IMR-90 (cell line): ENCODE measurements at regions not wholly inside any gene's neighbourhood (a gene's known extent, or its start where the extent isn't known, plus 50 kb on each side); places are given as distances from the start of the nearest gene placed in this dataset.

Experiments used
- ATAC-seq: fragments of 200-7000 bp; cut with Tn5 transposase; 2 replicates; pipeline ENCODE4 v1.9.1; 2020; ENCODE audit warnings: low read depth, mild to moderate bottlenecking, moderate library complexity
- BruUV-seq: library from RNA; stranded (reverse); fragments of 400-500 nt; replicated peaks from 2 replicates; lab custom pipeline; 2021; lab: Mats Ljungman, UMichigan
- CTCF ChIA-PET: fragments of 300-600 bp; formaldehyde crosslinking; extraction: SDS; loops from one replicate; lab custom pipeline; 2021; ENCODE audit warnings: antibody characterized with exemption; lab: Yijun Ruan, JAX
- POLR2A ChIA-PET: fragments of 300-600 bp; sonication (Branson Sonifier 250); formaldehyde crosslinking; loops from one replicate; lab custom pipeline; 2022; ENCODE audit warnings: antibody characterized with exemption; ENCODE audit not compliant: unreplicated experiment; lab: Charles Lee
- DNase-seq: peaks from one replicate; pipeline ENCODE4 v3.0.0; 2013
- H2AFZ ChIP-seq: replicated peaks from 2 replicates; pipeline ENCODE3; 2013; ENCODE audit warnings: low read length, mild to moderate bottlenecking; ENCODE audit not compliant: poor library complexity
- H2AK5ac ChIP-seq: 2 replicates; pipeline ENCODE4 v1.6.1; 2013; ENCODE audit warnings: low read depth, low read length, inconsistent platforms
- H2AK9ac ChIP-seq: replicated peaks from 2 replicates; pipeline ENCODE3; 2013; ENCODE audit warnings: mild to moderate bottlenecking, low read depth, low read length, moderate library complexity; ENCODE audit not compliant: poor library complexity
- H2BK120ac ChIP-seq: 2 replicates; pipeline ENCODE4 v1.6.1; 2013; ENCODE audit warnings: low read depth, low read length, inconsistent platforms
- H2BK15ac ChIP-seq: 3 replicates; pipeline ENCODE4 v1.6.1; 2013; ENCODE audit warnings: low read depth, low read length, inconsistent platforms
- H2BK20ac ChIP-seq: 2 replicates; pipeline ENCODE4 v1.6.1; 2013; ENCODE audit warnings: low read depth, mild to moderate bottlenecking, inconsistent platforms, low read length, moderate library complexity
- H2BK5ac ChIP-seq: 2 replicates; pipeline ENCODE4 v1.6.1; 2013; ENCODE audit warnings: mild to moderate bottlenecking, low read depth, low read length, inconsistent platforms; ENCODE audit not compliant: poor library complexity, severe bottlenecking
- H3K14ac ChIP-seq: replicated peaks from 2 replicates; pipeline ENCODE4 v1.6.1; 2013; ENCODE audit warnings: low read depth, low read length, inconsistent platforms
- H3K18ac ChIP-seq: 2 replicates; pipeline ENCODE4 v1.6.1; 2013; ENCODE audit warnings: low read depth, low read length, control low read depth
- H3K23ac ChIP-seq: 2 replicates; pipeline ENCODE4 v1.6.1; 2013; ENCODE audit warnings: low read depth, low read length, inconsistent platforms
- H3K27ac ChIP-seq: 2 replicates; pipeline ENCODE4 v1.5.1; 2013; ENCODE audit warnings: mild to moderate bottlenecking, control low read depth, low read length; ENCODE audit not compliant: insufficient read depth
- H3K27me3 ChIP-seq: 2 replicates; pipeline ENCODE4 v1.6.1; 2013; ENCODE audit warnings: low read length; ENCODE audit not compliant: control insufficient read depth, insufficient read depth
- H3K36me3 ChIP-seq: 2 replicates; pipeline ENCODE4 v1.6.1; 2013; ENCODE audit warnings: low read length, mixed read lengths; ENCODE audit not compliant: control insufficient read depth, insufficient read depth
- H3K4ac ChIP-seq: 2 replicates; pipeline ENCODE4 v1.6.1; 2013; ENCODE audit warnings: low read depth, low read length, inconsistent platforms
- H3K4me1 ChIP-seq: 2 replicates; pipeline ENCODE4 v1.6.1; 2013; ENCODE audit warnings: low read length, mixed read lengths; ENCODE audit not compliant: control insufficient read depth, insufficient read depth
- H3K4me2 ChIP-seq: 2 replicates; pipeline ENCODE4 v1.6.1; 2013; ENCODE audit warnings: low read depth, mild to moderate bottlenecking, control low read depth, low read length, moderate library complexity
- H3K4me3 ChIP-seq: 2 replicates; pipeline ENCODE4 v1.5.1; 2013; ENCODE audit warnings: low read depth, mild to moderate bottlenecking, control low read depth, low read length, moderate library complexity; ENCODE audit not compliant: insufficient read depth
- H3K56ac ChIP-seq: 2 replicates; pipeline ENCODE4 v1.6.1; 2013; ENCODE audit warnings: low read length, inconsistent platforms; ENCODE audit not compliant: insufficient read depth; ENCODE audit errors: extremely low read depth
- H3K79me1 ChIP-seq, 2 experiments: 2 replicates each; pipeline ENCODE4 v1.6.1; 2013; ENCODE audit warnings: low read length in 2 of 2, inconsistent platforms in 1 of 2, low read depth in 1 of 2
- H3K9ac ChIP-seq: 2 replicates; pipeline ENCODE4 v1.6.1; 2013; ENCODE audit warnings: low read depth, low read length, control low read depth
- H3K9me1 ChIP-seq: 2 replicates; pipeline ENCODE4 v1.6.1; 2013; ENCODE audit warnings: low read length, inconsistent platforms; ENCODE audit not compliant: insufficient read depth
- H3K9me3 ChIP-seq: 2 replicates; pipeline ENCODE4 v1.6.1; 2013; ENCODE audit warnings: low read length; ENCODE audit not compliant: control insufficient read depth, insufficient read depth
- H4K20me1 ChIP-seq: 2 replicates; pipeline ENCODE4 v1.6.1; 2013; ENCODE audit warnings: low read length, inconsistent platforms; ENCODE audit not compliant: insufficient read depth
- H4K5ac ChIP-seq: 2 replicates; pipeline ENCODE4 v1.6.1; 2013; ENCODE audit warnings: mild to moderate bottlenecking, low read depth, low read length, control low read depth
- H4K8ac ChIP-seq, 2 experiments: 2 replicates each; pipeline ENCODE4 v1.6.1; 2013; ENCODE audit warnings: low read depth in 2 of 2, low read length in 2 of 2, control low read depth in 1 of 2, inconsistent platforms in 1 of 2
- H4K91ac ChIP-seq: 2 replicates; pipeline ENCODE4 v1.6.1; 2013; ENCODE audit warnings: low read depth, low read length, inconsistent platforms; ENCODE audit not compliant: insufficient read depth
- BHLHE40 ChIP-seq: fragments of 150-350 bp; IDR thresholded peaks from 2 replicates; pipeline ENCODE4 v1.6.1; 2016; ENCODE audit warnings: mild to moderate bottlenecking, low read depth, low read length
- CEBPB ChIP-seq: IDR thresholded peaks from 2 replicates; pipeline ENCODE4 v1.6.1; 2012; ENCODE audit warnings: low read depth, low read length, improper control_type of control experiment
- CHD1 ChIP-seq: IDR thresholded peaks from 2 replicates; pipeline ENCODE4 v1.6.1; 2012; ENCODE audit warnings: low read depth, low read length, improper control_type of control experiment
- FOS ChIP-seq: fragments of 150-350 bp; IDR thresholded peaks from 2 replicates; pipeline ENCODE4 v1.6.1; 2016; ENCODE audit warnings: low read depth, low read length
- MAFK ChIP-seq: IDR thresholded peaks from 2 replicates; pipeline ENCODE4 v1.6.1; 2012; ENCODE audit warnings: low read depth, low read length, improper control_type of control experiment
- MAZ ChIP-seq: IDR thresholded peaks from 2 replicates; pipeline ENCODE4 v1.6.1; 2012; ENCODE audit warnings: low read depth, mild to moderate bottlenecking, low read length, improper control_type of control experiment, moderate library complexity, borderline replicate concordance
- MXI1 ChIP-seq: IDR thresholded peaks from 2 replicates; pipeline ENCODE4 v1.6.1; 2012; ENCODE audit warnings: low read depth, mild to moderate bottlenecking, low read length, moderate library complexity, borderline replicate concordance
- NFE2L2 ChIP-seq: fragments of 150-350 bp; IDR thresholded peaks from 2 replicates; pipeline ENCODE4 v1.6.1; 2016; ENCODE audit warnings: low read depth, mild to moderate bottlenecking, low read length
- POLR2A ChIP-seq: IDR thresholded peaks from 2 replicates; pipeline ENCODE4 v1.6.1; 2012; ENCODE audit warnings: mild to moderate bottlenecking, low read depth, low read length
- RAD21 ChIP-seq: IDR thresholded peaks from 2 replicates; pipeline ENCODE4 v1.6.1; 2012; ENCODE audit warnings: low read length, improper control_type of control experiment
- RCOR1 ChIP-seq: IDR thresholded peaks from 2 replicates; pipeline ENCODE4 v1.6.1; 2012; ENCODE audit warnings: mild to moderate bottlenecking, low read length, improper control_type of control experiment; ENCODE audit not compliant: insufficient replicate concordance
- RFX5 ChIP-seq: IDR thresholded peaks from 2 replicates; pipeline ENCODE4 v1.8.0; 2012; ENCODE audit warnings: low read depth, mild to moderate bottlenecking, low read length, moderate library complexity
- SMC3 ChIP-seq: fragments of 150-350 bp; IDR thresholded peaks from 2 replicates; pipeline ENCODE4 v1.6.1; 2016; ENCODE audit warnings: low read depth, mild to moderate bottlenecking, antibody characterized with exemption, low read length, moderate library complexity
- WGBS, 2 experiments: methylation state at CpG; one replicate each; pipeline versions ENCODE4 v1.1.5 to v1.1.7; 2013; ENCODE audit warnings: missing lambda C conversion rate in 2 of 2; ENCODE audit not compliant: insufficient read length in 1 of 2; ENCODE audit errors: extremely low coverage in 2 of 2; 5-methylcytosine and 5-hydroxymethylcytosine counted together
- dilution Hi-C: fragments of 300-500 bp; cut with HindIII; formaldehyde crosslinking; loops from one replicate; pipeline ENCODE4 v1.14.3; 2018; ENCODE audit warnings: low sequenced_read_pairs; ENCODE audit not compliant: unreplicated experiment
- in situ Hi-C: fragments of 300-500 bp; cut with MboI; formaldehyde crosslinking; loops from 3 replicates; pipeline ENCODE4 v1.14.3; 2019; ENCODE audit warnings: low sequenced_read_pairs, inconsistent platforms, mixed read lengths
- intact Hi-C: fragments of 100-400 bp; cut with micrococcal nuclease; formaldehyde crosslinking; loops from 2 replicates; pipeline ENCODE4 v1.10.0; 2022
- TF ChIP-seq, protein P1 (sequence below): conservative IDR thresholded peaks from 2 replicates; pipeline ENCODE4 v1.5.1; 2012; ENCODE audit warnings: mild to moderate bottlenecking, low read depth, low read length, improper control_type of control experiment
- TF ChIP-seq, protein P2 (sequence below): fragments of 150-350 bp; IDR thresholded peaks from 2 replicates; pipeline ENCODE4 v1.6.1; 2017; ENCODE audit warnings: mild to moderate bottlenecking, antibody characterized with exemption, low read length, low read depth
- TF ChIP-seq, protein P3 (sequence below): fragments of 150-350 bp; IDR thresholded peaks from 2 replicates; pipeline ENCODE4 v1.6.1; 2016; ENCODE audit warnings: low read depth, mild to moderate bottlenecking, low read length, moderate library complexity, borderline replicate concordance

DNA sequence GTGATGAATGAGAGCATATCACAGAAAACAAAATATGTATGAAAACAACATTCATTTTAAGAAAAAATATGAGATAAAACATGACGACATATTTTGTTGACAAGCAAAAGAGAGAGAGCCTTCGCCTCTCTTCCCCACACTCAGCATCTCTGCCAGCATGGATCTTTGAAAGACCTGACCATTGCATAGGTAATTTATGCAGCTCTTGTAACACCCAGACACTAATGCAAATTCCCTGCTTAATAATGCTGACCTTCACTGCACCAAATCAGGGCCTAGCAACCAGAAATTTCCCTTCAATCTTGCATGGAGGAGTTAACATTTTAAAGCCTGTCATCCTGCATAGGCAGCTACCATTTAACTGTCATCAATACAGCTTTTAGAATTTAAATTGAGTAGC, 50.0 kb upstream of the CNR1 start:
- no peaks in the 10 kb centered on the region for H3K9me1 ChIP-seq
- H4K20me1 ChIP-seq: no peaks in the 10 kb centered on the region
- TF ChIP-seq, protein P1, sequence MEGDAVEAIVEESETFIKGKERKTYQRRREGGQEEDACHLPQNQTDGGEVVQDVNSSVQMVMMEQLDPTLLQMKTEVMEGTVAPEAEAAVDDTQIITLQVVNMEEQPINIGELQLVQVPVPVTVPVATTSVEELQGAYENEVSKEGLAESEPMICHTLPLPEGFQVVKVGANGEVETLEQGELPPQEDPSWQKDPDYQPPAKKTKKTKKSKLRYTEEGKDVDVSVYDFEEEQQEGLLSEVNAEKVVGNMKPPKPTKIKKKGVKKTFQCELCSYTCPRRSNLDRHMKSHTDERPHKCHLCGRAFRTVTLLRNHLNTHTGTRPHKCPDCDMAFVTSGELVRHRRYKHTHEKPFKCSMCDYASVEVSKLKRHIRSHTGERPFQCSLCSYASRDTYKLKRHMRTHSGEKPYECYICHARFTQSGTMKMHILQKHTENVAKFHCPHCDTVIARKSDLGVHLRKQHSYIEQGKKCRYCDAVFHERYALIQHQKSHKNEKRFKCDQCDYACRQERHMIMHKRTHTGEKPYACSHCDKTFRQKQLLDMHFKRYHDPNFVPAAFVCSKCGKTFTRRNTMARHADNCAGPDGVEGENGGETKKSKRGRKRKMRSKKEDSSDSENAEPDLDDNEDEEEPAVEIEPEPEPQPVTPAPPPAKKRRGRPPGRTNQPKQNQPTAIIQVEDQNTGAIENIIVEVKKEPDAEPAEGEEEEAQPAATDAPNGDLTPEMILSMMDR: no peak
- TF ChIP-seq BHLHE40: no peak
- TF ChIP-seq RAD21: no peak
- no peak for TF ChIP-seq CEBPB
- TF ChIP-seq SMC3: no peak
- TF ChIP-seq POLR2A: no peak
- TF ChIP-seq CHD1: no peak
- TF ChIP-seq FOS: no peak
- TF ChIP-seq MAZ: no peak
- no peak for TF ChIP-seq RCOR1
- TF ChIP-seq, protein P2, sequence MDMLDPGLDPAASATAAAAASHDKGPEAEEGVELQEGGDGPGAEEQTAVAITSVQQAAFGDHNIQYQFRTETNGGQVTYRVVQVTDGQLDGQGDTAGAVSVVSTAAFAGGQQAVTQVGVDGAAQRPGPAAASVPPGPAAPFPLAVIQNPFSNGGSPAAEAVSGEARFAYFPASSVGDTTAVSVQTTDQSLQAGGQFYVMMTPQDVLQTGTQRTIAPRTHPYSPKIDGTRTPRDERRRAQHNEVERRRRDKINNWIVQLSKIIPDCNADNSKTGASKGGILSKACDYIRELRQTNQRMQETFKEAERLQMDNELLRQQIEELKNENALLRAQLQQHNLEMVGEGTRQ: no peak
- no peak for TF ChIP-seq MXI1
- no peak for TF ChIP-seq RFX5
- TF ChIP-seq, protein P3, sequence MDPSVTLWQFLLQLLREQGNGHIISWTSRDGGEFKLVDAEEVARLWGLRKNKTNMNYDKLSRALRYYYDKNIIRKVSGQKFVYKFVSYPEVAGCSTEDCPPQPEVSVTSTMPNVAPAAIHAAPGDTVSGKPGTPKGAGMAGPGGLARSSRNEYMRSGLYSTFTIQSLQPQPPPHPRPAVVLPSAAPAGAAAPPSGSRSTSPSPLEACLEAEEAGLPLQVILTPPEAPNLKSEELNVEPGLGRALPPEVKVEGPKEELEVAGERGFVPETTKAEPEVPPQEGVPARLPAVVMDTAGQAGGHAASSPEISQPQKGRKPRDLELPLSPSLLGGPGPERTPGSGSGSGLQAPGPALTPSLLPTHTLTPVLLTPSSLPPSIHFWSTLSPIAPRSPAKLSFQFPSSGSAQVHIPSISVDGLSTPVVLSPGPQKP: no peak
- TF ChIP-seq MAFK: no peak
- TF ChIP-seq NFE2L2: no peak
- BruUV-seq: no TSS peak
- no peaks in the 10 kb centered on the region for H3K36me3 ChIP-seq
- no peak overlapping the region for H2BK20ac ChIP-seq
- CTCF ChIA-PET: no interaction called here
- no peak overlapping the region for H2AK5ac ChIP-seq
- no peak overlapping the region for H3K27ac ChIP-seq
- POLR2A ChIA-PET: no interaction called here
- H4K5ac ChIP-seq: no peak overlapping the region
- no peak overlapping the region for H3K18ac ChIP-seq
- no peak overlapping the region for H2BK120ac ChIP-seq
- no peak for ATAC-seq
- dilution Hi-C loops: no loop called here
- H3K27me3 ChIP-seq: no peaks in the 10 kb centered on the region
- H3K56ac ChIP-seq: no peak overlapping the region
- no peak overlapping the region for H4K8ac ChIP-seq
- no peak overlapping the region for H3K14ac ChIP-seq
- H3K9ac ChIP-seq: no peak overlapping the region
- H2AK9ac ChIP-seq: no peak overlapping the region
- no peak overlapping the region for H3K4me3 ChIP-seq
- H3K23ac ChIP-seq: no peak overlapping the region
- WGBS, 2 experiments: 51% methylated on average over 2 of the region's 2 CpGs; no CpG with 5 or more reads in 1 of the 2 experiments
- in situ Hi-C loops: no loop called here
- no peak overlapping the region for H3K4ac ChIP-seq
- no peaks in the 10 kb centered on the region for H3K79me1 ChIP-seq
- H2BK5ac ChIP-seq: no peak overlapping the region
- intact Hi-C loops: no loop called here
- H2AFZ ChIP-seq: no peak overlapping the region
- H2BK15ac ChIP-seq: no peak overlapping the region
- no peaks in the 10 kb centered on the region for H3K9me3 ChIP-seq
- H4K91ac ChIP-seq: no peak overlapping the region
- DNase-seq: no peak
- H3K4me2 ChIP-seq: no peak overlapping the region
- H3K4me1 ChIP-seq: no peaks in the 10 kb centered on the region
